Endothelial cell of umbilical vein (primary cell): ENCODE measurements at regions not wholly inside any gene's neighbourhood (a gene's known extent, or its start where the extent isn't known, plus 50 kb on each side); places are given as distances from the start of the nearest gene placed in this dataset.

Experiments
- BruUV-seq: library from RNA; stranded (reverse); fragments of 400-500 nt; replicated peaks from 2 replicates; lab custom pipeline; 2021; lab: Mats Ljungman, UMichigan
- CTCF ChIA-PET: fragments of 300-600, 350-600 bp; sonication (Branson Sonifier 250); formaldehyde crosslinking; loops from one replicate; lab custom pipeline; 2021; ENCODE audit warnings: antibody characterized with exemption, inconsistent platforms; lab: Charles Lee
- POLR2A ChIA-PET: fragments of 300-600, 350-600 bp; sonication (Branson Sonifier 250); formaldehyde crosslinking; loops from one replicate; lab custom pipeline; 2021; ENCODE audit warnings: antibody characterized with exemption, inconsistent platforms; lab: Charles Lee
- DNase-seq: peaks from one replicate; pipeline ENCODE4 v3.0.0-alpha.2; 2011; ENCODE audit warnings: low read depth, low spot score
- FAIRE-seq: peaks from 2 replicates; lab custom pipeline; 2011; peaks lifted over from hg19 to GRCh38; lab: Jason Lieb, UNC
- H2AFZ ChIP-seq: 2 replicates; pipeline ENCODE4 v1.6.0; 2012; ENCODE audit warnings: low read depth, low read length, control low read depth, inconsistent platforms
- H3K27ac ChIP-seq: 2 replicates; pipeline ENCODE4 v1.5.1; 2011; ENCODE audit warnings: low read depth, mild to moderate bottlenecking, control low read depth, low read length, moderate library complexity; ENCODE audit not compliant: insufficient read depth
- H3K27me3 ChIP-seq, 2 experiments: 2 replicates each; pipeline versions ENCODE4 v1.6.0 to v1.6.1; 2011; ENCODE audit warnings: low read length in 2 of 2, mixed read lengths in 1 of 2; ENCODE audit not compliant: control insufficient read depth in 2 of 2, insufficient read depth in 2 of 2
- H3K36me3 ChIP-seq, 2 experiments: 2 replicates in 1 of 2; 3 replicates in 1 of 2; pipeline ENCODE4 v1.5.1; 2011; ENCODE audit warnings: low read length in 2 of 2, mild to moderate bottlenecking in 1 of 2, moderate library complexity in 1 of 2; ENCODE audit not compliant: control insufficient read depth in 2 of 2, insufficient read depth in 2 of 2; ENCODE audit errors: extremely low read depth in 1 of 2
- H3K4me1 ChIP-seq: 3 replicates; pipeline ENCODE4 v1.5.1; 2011; ENCODE audit warnings: mild to moderate bottlenecking, low read length; ENCODE audit not compliant: control insufficient read depth, insufficient read depth; ENCODE audit errors: extremely low read depth
- H3K4me2 ChIP-seq: 2 replicates; pipeline ENCODE4 v1.6.1; 2011; ENCODE audit warnings: low read length, control low read depth, mixed read lengths; ENCODE audit not compliant: insufficient read depth
- H3K4me3 ChIP-seq, 3 experiments: fragments of 200-600 bp in 1 of 3; sonication (generic), shearing (Covaris generic) in 1 of 3; replicated peaks in 1 of 3; 2 replicates each; pipeline ENCODE4 v1.5.1; 2011 to 2016; ENCODE audit warnings: control low read depth in 3 of 3, low read length in 3 of 3, mild to moderate bottlenecking in 2 of 3, inconsistent platforms in 1 of 3, low read depth in 1 of 3, moderate library complexity in 1 of 3; ENCODE audit not compliant: insufficient read depth in 1 of 3
- H3K79me2 ChIP-seq: 2 replicates; pipeline ENCODE4 v1.6.0; 2012; ENCODE audit warnings: low read length, inconsistent platforms; ENCODE audit not compliant: control insufficient read depth, insufficient read depth
- H3K9ac ChIP-seq: replicated peaks from 2 replicates; pipeline ENCODE3; 2011; ENCODE audit warnings: low read length, control low read depth; ENCODE audit not compliant: insufficient read depth; ENCODE audit errors: extremely low read depth
- H3K9me1 ChIP-seq: replicated peaks from 3 replicates; pipeline ENCODE4 v1.6.0; 2011; ENCODE audit warnings: mild to moderate bottlenecking, low read length; ENCODE audit not compliant: control insufficient read depth, insufficient read depth; ENCODE audit errors: extremely low read depth
- H3K9me3 ChIP-seq: replicated peaks from 2 replicates; pipeline ENCODE4 v1.5.1; 2012; ENCODE audit warnings: low read length, inconsistent platforms; ENCODE audit not compliant: control insufficient read depth, insufficient read depth
- H4K20me1 ChIP-seq: replicated peaks from 2 replicates; pipeline ENCODE3; 2011; ENCODE audit warnings: mild to moderate bottlenecking, low read length; ENCODE audit not compliant: control insufficient read depth, insufficient read depth; ENCODE audit errors: extremely low read depth
- CTCF ChIP-seq, 2 donors: IDR thresholded peaks; 1 replicate in 1 of 2; 2 replicates in 1 of 2; pipeline ENCODE4 v1.5.1; 2011; ENCODE audit warnings: low read length in 2 of 2, mild to moderate bottlenecking in 2 of 2, moderate library complexity in 2 of 2, control low read depth in 1 of 2, inconsistent platforms in 1 of 2, low read depth in 1 of 2; ENCODE audit not compliant: insufficient read depth in 1 of 2; ENCODE audit errors: extremely low read depth in 1 of 2
- EZH2 ChIP-seq: IDR thresholded peaks from 2 replicates; pipeline ENCODE4 v1.6.1; 2012; ENCODE audit warnings: borderline replicate concordance, low read depth, mild to moderate bottlenecking, moderate library complexity, low read length, inconsistent platforms; ENCODE audit not compliant: severe bottlenecking
- FOS ChIP-seq: IDR thresholded peaks from 2 replicates; pipeline ENCODE4 v1.6.1; 2011; ENCODE audit warnings: mild to moderate bottlenecking, low read length, moderate library complexity, borderline replicate concordance; ENCODE audit not compliant: insufficient read depth
- GATA2 ChIP-seq: IDR thresholded peaks from 2 replicates; pipeline ENCODE4 v1.7.0; 2011; ENCODE audit warnings: low read depth, mild to moderate bottlenecking, moderate library complexity, mixed read lengths, low read length; ENCODE audit not compliant: insufficient read length, insufficient read depth
- JUN ChIP-seq: IDR thresholded peaks from 2 replicates; pipeline ENCODE4 v1.6.1; 2011; ENCODE audit warnings: borderline replicate concordance, low read depth; ENCODE audit not compliant: insufficient read length, insufficient read depth
- MAX ChIP-seq: IDR thresholded peaks from 2 replicates; pipeline ENCODE4 v1.6.1; 2011; ENCODE audit not compliant: insufficient read depth, insufficient read length
- MYC ChIP-seq: IDR thresholded peaks from one replicate; pipeline ENCODE4 v1.6.1; 2011; ENCODE audit warnings: mild to moderate bottlenecking, low read depth, low read length
- POLR2A ChIP-seq: IDR thresholded peaks from 2 replicates; pipeline ENCODE4 v1.6.1; 2012; ENCODE audit warnings: low read depth, mild to moderate bottlenecking, control low read depth, low read length
- POLR2AphosphoS5 ChIP-seq: IDR thresholded peaks from 2 replicates; pipeline ENCODE4 v1.6.1; 2012; ENCODE audit warnings: low read depth, mild to moderate bottlenecking, control low read depth, low read length, moderate library complexity; ENCODE audit not compliant: insufficient read depth
- dilution Hi-C: fragments of 300-500 bp; cut with MboI; formaldehyde crosslinking; loops from one replicate; pipeline ENCODE4 v1.15.0; 2019; ENCODE audit warnings: low sequenced_read_pairs; ENCODE audit not compliant: extremely low pct_ligation_motif_present
- intact Hi-C: fragments of 100-400 bp; cut with micrococcal nuclease; formaldehyde crosslinking; loops from one replicate; pipeline ENCODE4 v1.10.0; 2022

GRCh38 chr5:87551911-87552310, 139.2 kb upstream of the CCNH start:
- peaks cover 3% of the 10 kb centered on the region for H3K9me3 ChIP-seq
- no peaks in the 10 kb centered on the region for H4K20me1 ChIP-seq
- dilution Hi-C loops = no loop called here
- no peak for FAIRE-seq
- no peaks in the 10 kb centered on the region for H3K27me3 ChIP-seq
- POLR2A ChIA-PET = no interaction called here
- H3K27ac ChIP-seq = no peak overlapping the region
- H3K79me2 ChIP-seq = no peaks in the 10 kb centered on the region
- DNase-seq = no peak
- TF ChIP-seq POLR2AphosphoS5 = no peak
- TF ChIP-seq JUN = no peak
- no peak for TF ChIP-seq CTCF (IDR thresholded peaks at IDR 0.05; ENCODE audit: extremely low read depth in 1 of 2, insufficient read depth in 1 of 2, low read depth in 1 of 2, low read length in 2 of 2)
- no peak for TF ChIP-seq MAX
- TF ChIP-seq MYC = no peak
- TF ChIP-seq EZH2 = no peak
- no peak for TF ChIP-seq FOS
- TF ChIP-seq GATA2 = no peak
- no peak for TF ChIP-seq POLR2A
- H3K36me3 ChIP-seq = no peaks in the 10 kb centered on the region
- H3K4me3 ChIP-seq = no peak overlapping the region
- H3K4me1 ChIP-seq = no peaks in the 10 kb centered on the region
- no peaks in the 10 kb centered on the region for H3K9me1 ChIP-seq
- intact Hi-C loops = no loop called here
- H3K9ac ChIP-seq = no peak overlapping the region
- no peak overlapping the region for H2AFZ ChIP-seq
- no TSS peak for BruUV-seq
- H3K4me2 ChIP-seq = no peak overlapping the region
- CTCF ChIA-PET = no interaction called here
